PC-3 (cell line): ENCODE measurements at regions not wholly inside any gene's neighbourhood (a gene's known extent, or its start where the extent isn't known, plus 50 kb on each side); places are given as distances from the start of the nearest gene placed in this dataset.

Source experiments
- ATAC-seq: fragments of 200-7000 bp; cut with Tn5 transposase; 2 replicates; pipeline ENCODE4 v1.9.1; 2020; ENCODE audit warnings: mild to moderate bottlenecking, moderate library complexity
- BruUV-seq: library from RNA; stranded (reverse); fragments of 400-500 nt; replicated peaks from 2 replicates; lab custom pipeline; 2021; lab: Mats Ljungman, UMichigan
- CTCF ChIA-PET: fragments of 300-600 bp; sonication (Branson Sonifier 250); formaldehyde crosslinking; loops from one replicate; lab custom pipeline; 2022; ENCODE audit warnings: antibody characterized with exemption; lab: Charles Lee
- POLR2A ChIA-PET: fragments of 300-600 bp; sonication (Branson Sonifier 250); formaldehyde crosslinking; loops from one replicate; lab custom pipeline; 2022; ENCODE audit warnings: antibody characterized with exemption; ENCODE audit not compliant: unreplicated experiment; lab: Charles Lee
- DNase-seq: peaks from one replicate; pipeline ENCODE4 v3.0.0-alpha.2; 2015
- H2AFZ ChIP-seq: fragments of 300-600 bp; sonication (generic); 2 replicates; pipeline ENCODE4 v1.6.0; 2016; ENCODE audit warnings: antibody characterized with exemption, low read length
- H3F3A ChIP-seq: fragments of 300-600 bp; sonication (generic); one replicate; pipeline ENCODE4 v1.6.0; 2017; ENCODE audit warnings: antibody characterized with exemption, low read length, control low read depth, mild to moderate bottlenecking; ENCODE audit not compliant: unreplicated experiment
- H3K27ac ChIP-seq: fragments of 300-600 bp; sonication (generic); 2 replicates; pipeline ENCODE4 v1.5.1; 2016; ENCODE audit warnings: mild to moderate bottlenecking, low read length
- H3K27me3 ChIP-seq: fragments of 300-600 bp; sonication (generic); 2 replicates; pipeline ENCODE4 v1.6.1; 2016; ENCODE audit warnings: low read length, mixed read lengths
- H3K36me3 ChIP-seq: fragments of 300-600 bp; sonication (generic); 2 replicates; pipeline ENCODE4 v1.6.1; 2016; ENCODE audit warnings: low read depth, mixed run types, low read length, mixed read lengths
- H3K4me1 ChIP-seq: fragments of 300-600 bp; sonication (generic); 2 replicates; pipeline ENCODE4 v1.5.1; 2016; ENCODE audit warnings: low read length; ENCODE audit not compliant: insufficient read depth
- H3K4me2 ChIP-seq: fragments of 300-600 bp; sonication (generic); 2 replicates; pipeline ENCODE4 v1.6.0; 2016; ENCODE audit warnings: low read length
- H3K4me3 ChIP-seq: fragments of 300-600 bp; sonication (generic); 2 replicates; pipeline ENCODE4 v1.5.1; 2016; ENCODE audit warnings: mild to moderate bottlenecking, low read length, mixed read lengths
- H3K79me2 ChIP-seq: fragments of 300-600 bp; sonication (generic); 2 replicates; pipeline ENCODE4 v1.6.1; 2017; ENCODE audit warnings: low read length, mixed read lengths
- H3K9ac ChIP-seq: fragments of 300-600 bp; sonication (generic); 2 replicates; pipeline ENCODE4 v1.6.0; 2016; ENCODE audit warnings: mild to moderate bottlenecking, low read length
- H3K9me2 ChIP-seq: fragments of 300-600 bp; sonication (generic); replicated peaks from 2 replicates; pipeline ENCODE4 v1.6.1; 2016; ENCODE audit warnings: mixed run types, low read length, mixed read lengths
- H3K9me3 ChIP-seq: fragments of 300-600 bp; sonication (generic); 2 replicates; pipeline ENCODE4 v1.6.1; 2016; ENCODE audit warnings: low read length, mixed read lengths
- H4K20me1 ChIP-seq: fragments of 300-600 bp; sonication (generic); 2 replicates; pipeline ENCODE4 v1.6.1; 2016; ENCODE audit warnings: low read length, mixed read lengths
- CTCF ChIP-seq: fragments of 300-600 bp; sonication (generic); conservative IDR thresholded peaks from 2 replicates; pipeline ENCODE4 v1.5.1; 2017; ENCODE audit warnings: antibody characterized with exemption, low read depth, mild to moderate bottlenecking, low read length
- EZH2 ChIP-seq: fragments of 300-600 bp; sonication (generic); IDR thresholded peaks from one replicate; pipeline ENCODE4 v1.6.1; 2017; ENCODE audit warnings: antibody characterized with exemption, mild to moderate bottlenecking, low read length; ENCODE audit not compliant: unreplicated experiment
- EZH2phosphoT487 ChIP-seq: fragments of 300-600 bp; sonication (generic); IDR thresholded peaks from 2 replicates; pipeline ENCODE4 v1.6.1; 2018; ENCODE audit warnings: mild to moderate bottlenecking, antibody characterized with exemption, low read length, borderline replicate concordance
- intact Hi-C: fragments of 100-400 bp; cut with micrococcal nuclease; formaldehyde crosslinking; loops from 2 replicates; pipeline ENCODE4 v1.9.0; 2023

GRCh38 chr16:64370112-64370511, 751.8 kb downstream of the CDH11 start:
- CTCF ChIA-PET = no interaction called here
- Histone ChIP-seq H4K20me1 (no peaks in the 10 kb centered on the region), H3K4me1 (peaks cover 25% of the 10 kb centered on the region), H3K4me3 (no peak overlapping the region), H3K27ac (no peak overlapping the region), H3K79me2 (no peaks in the 10 kb centered on the region), H3K9ac (no peak overlapping the region), H3K4me2 (no peak overlapping the region), H3K9me2 (no peaks in the 10 kb centered on the region), H3F3A (no peaks in the 10 kb centered on the region), H3K27me3 (no peaks in the 10 kb centered on the region), H3K9me3 (no peaks in the 10 kb centered on the region), H3K36me3 (no peaks in the 10 kb centered on the region), H2AFZ (no peak overlapping the region)
- POLR2A ChIA-PET = no interaction called here
- intact Hi-C loops = no loop called here
- ATAC-seq (no peak), DNase-seq (no peak)
- TF ChIP-seq EZH2phosphoT487 (no peak), EZH2 (no peak), CTCF (no peak)
- no TSS peak for BruUV-seq

- Histone ChIP-seq H3K79me2 (no peaks in the 10 kb centered on the region), H3K9me2 (no peaks in the 10 kb centered on the region), H3K36me3 (no peaks in the 10 kb centered on the region), H4K20me1 (no peaks in the 10 kb centered on the region), H3F3A (no peaks in the 10 kb centered on the region), H3K4me2 (peak overlapping the region; percentile 66), H3K4me1 (peaks cover 48% of the 10 kb centered on the region), H3K9ac (no peak overlapping the region), H3K27me3 (no peaks in the 10 kb centered on the region), H3K9me3 (no peaks in the 10 kb centered on the region), H3K4me3 (peak overlapping the region; percentile 13; the same call in 1 of the 2 replicates), H2AFZ (0 out of 2 replicates have a peak overlapping the region, but pooled peaks have one; percentile 30), H3K27ac (peak overlapping the region; percentile 63)
- intact Hi-C loops = loop anchor here (10.0 kb wide), 1 partner anchor 89 kb away; no protein-coding TSS in a partner anchor
- TF ChIP-seq EZH2phosphoT487 = no peak
- no peak for TF ChIP-seq CTCF
- TF ChIP-seq EZH2 = no peak
- CTCF ChIA-PET = no interaction called here
- BruUV-seq = no TSS peak
- ATAC-seq = peak; percentile 81
- POLR2A ChIA-PET = no interaction called here
- peak; percentile 62 for DNase-seq
Observed at GRCh38 chr16:64365448-64365931, 756.4 kb downstream of the CDH11 start.

DNA sequence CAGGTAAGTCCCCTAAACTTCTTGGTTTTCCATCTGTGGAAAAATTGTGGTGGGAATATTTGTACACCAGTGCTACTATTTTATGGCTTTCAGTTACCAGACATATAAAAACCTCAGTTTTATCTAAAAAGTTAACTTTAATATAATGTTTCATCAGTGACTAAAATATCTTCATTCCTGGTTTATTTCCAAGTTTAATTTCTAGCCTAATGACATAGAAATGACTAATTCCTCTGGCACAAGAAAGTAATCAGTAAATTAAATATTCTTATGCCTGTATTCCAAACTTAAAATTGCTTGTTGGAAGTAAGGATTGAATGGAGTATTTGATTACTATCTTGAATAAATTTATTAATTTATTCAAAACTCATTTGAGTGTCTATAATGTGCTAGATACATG, 757.0 kb downstream of the CDH11 start:
- H3K9ac ChIP-seq = no peak overlapping the region
- H4K20me1 ChIP-seq = no peaks in the 10 kb centered on the region
- ATAC-seq (no peak; the same call in 1 of the 2 replicates), DNase-seq (peak; percentile 30)
- H3K4me1 ChIP-seq = peaks cover 48% of the 10 kb centered on the region
- H3K27ac ChIP-seq = peak overlapping the region; percentile 63
- no peak overlapping the region for H3K4me3 ChIP-seq
- ChIA-PET CTCF (no interaction called here), POLR2A (no interaction called here)
- intact Hi-C loops = loop anchor here (10.0 kb wide), 1 partner anchor 90 kb away; no protein-coding TSS in a partner anchor
- TF ChIP-seq EZH2phosphoT487 (no peak), EZH2 (no peak), CTCF (no peak)
- no peaks in the 10 kb centered on the region for H3K9me3 ChIP-seq
- H3K79me2 ChIP-seq = no peaks in the 10 kb centered on the region
- H3K27me3 ChIP-seq = no peaks in the 10 kb centered on the region
- H3K36me3 ChIP-seq = no peaks in the 10 kb centered on the region
- BruUV-seq = no TSS peak
- no peaks in the 10 kb centered on the region for H3K9me2 ChIP-seq
- no peaks in the 10 kb centered on the region for H3F3A ChIP-seq
- H2AFZ ChIP-seq = no peak overlapping the region
- peak overlapping the region; percentile 66 for H3K4me2 ChIP-seq
